ENCODE measurements at regions not wholly inside any gene's neighbourhood (a gene's known extent, or its start where the extent isn't known, plus 50 kb on each side); places are given as distances from the start of the nearest gene placed in this dataset.

DNA sequence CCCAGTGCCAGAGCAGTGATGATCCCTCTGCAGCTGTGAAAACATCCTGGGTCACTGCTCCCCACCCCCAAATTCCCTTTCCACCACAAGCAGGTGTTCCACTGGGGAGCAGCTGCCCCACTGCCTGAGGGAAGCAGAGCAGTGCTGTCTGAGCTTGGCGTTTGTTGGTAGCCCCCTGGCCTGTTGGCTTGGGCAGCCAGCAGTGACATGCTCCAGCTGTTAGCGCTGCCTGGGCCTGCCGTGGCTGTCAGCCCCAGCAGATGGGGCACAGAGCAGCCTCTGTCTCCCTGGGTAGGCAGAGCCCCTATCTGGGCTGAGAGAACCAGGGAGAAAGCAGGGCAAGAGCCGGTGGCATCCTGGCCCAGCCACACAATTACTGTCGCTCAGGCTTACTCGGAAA lies 247.7 kb downstream of the GLI2 start:
- TF ChIP-seq, protein P1, sequence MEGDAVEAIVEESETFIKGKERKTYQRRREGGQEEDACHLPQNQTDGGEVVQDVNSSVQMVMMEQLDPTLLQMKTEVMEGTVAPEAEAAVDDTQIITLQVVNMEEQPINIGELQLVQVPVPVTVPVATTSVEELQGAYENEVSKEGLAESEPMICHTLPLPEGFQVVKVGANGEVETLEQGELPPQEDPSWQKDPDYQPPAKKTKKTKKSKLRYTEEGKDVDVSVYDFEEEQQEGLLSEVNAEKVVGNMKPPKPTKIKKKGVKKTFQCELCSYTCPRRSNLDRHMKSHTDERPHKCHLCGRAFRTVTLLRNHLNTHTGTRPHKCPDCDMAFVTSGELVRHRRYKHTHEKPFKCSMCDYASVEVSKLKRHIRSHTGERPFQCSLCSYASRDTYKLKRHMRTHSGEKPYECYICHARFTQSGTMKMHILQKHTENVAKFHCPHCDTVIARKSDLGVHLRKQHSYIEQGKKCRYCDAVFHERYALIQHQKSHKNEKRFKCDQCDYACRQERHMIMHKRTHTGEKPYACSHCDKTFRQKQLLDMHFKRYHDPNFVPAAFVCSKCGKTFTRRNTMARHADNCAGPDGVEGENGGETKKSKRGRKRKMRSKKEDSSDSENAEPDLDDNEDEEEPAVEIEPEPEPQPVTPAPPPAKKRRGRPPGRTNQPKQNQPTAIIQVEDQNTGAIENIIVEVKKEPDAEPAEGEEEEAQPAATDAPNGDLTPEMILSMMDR (IDR thresholded peaks at IDR 0.05): no peak
- H3K9me3 ChIP-seq (replicated peaks in 1 of 3): no peaks in the 10 kb centered on the region
- no peak overlapping the region for H3K27ac ChIP-seq
- peaks cover 0 to 6% of the 10 kb centered on the region in 2 donors for H3K36me3 ChIP-seq (replicated peaks in 1 of 2)
- H3K27me3 ChIP-seq: no peaks in the 10 kb centered on the region
- intact Hi-C loops (cut with DNase I): no loop called here
- H3K4me3 ChIP-seq: no peak overlapping the region
- no peaks in the 10 kb centered on the region for H3K4me1 ChIP-seq (replicated peaks in 1 of 2)
- no peak for DNase-seq
- 71 to 84% (median 79%) methylated on average over 3 to 6 of the region's 6 CpGs for WGBS, 4 donors

DNA sequence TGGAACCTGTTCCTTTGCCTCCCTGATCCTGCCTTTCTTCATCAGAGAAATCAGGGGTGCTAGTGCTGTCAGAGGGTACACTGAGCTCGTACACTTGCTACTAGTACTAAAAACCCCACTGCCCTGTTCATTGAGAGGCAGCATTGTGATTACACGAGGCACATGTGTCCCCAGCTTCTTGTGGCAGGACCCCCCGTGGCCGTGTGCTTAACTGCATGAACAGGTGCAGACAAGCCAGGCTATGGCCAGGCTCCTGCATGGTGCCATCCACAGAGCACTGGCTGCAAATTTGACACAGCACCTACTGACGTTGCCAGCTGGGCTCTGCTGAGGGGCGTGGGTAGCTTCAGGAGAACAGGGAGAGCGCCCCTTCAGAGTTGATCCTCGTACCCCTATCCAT lies 248.4 kb downstream of the GLI2 start:
- intact Hi-C loops (cut with DNase I): no loop called here
- Histone ChIP-seq H3K4me1 (replicated peaks in 1 of 2) (no peaks in the 10 kb centered on the region), H3K9me3 (replicated peaks in 1 of 3) (no peaks in the 10 kb centered on the region), H3K36me3 (replicated peaks in 1 of 2) (peaks cover 0 to 8% of the 10 kb centered on the region in 2 donors), H3K4me3 (no peak overlapping the region), H3K27ac (no peak overlapping the region), H3K27me3 (no peaks in the 10 kb centered on the region)
- DNase-seq: no peak
- TF ChIP-seq POLR2A (IDR thresholded peaks at IDR 0.05): no peak
- TF ChIP-seq, protein P1 (IDR thresholded peaks at IDR 0.05): no peak
- WGBS, 4 donors: 73 to 90% (median 88%) methylated on average over 3 to 8 of the region's 8 CpGs

DNA sequence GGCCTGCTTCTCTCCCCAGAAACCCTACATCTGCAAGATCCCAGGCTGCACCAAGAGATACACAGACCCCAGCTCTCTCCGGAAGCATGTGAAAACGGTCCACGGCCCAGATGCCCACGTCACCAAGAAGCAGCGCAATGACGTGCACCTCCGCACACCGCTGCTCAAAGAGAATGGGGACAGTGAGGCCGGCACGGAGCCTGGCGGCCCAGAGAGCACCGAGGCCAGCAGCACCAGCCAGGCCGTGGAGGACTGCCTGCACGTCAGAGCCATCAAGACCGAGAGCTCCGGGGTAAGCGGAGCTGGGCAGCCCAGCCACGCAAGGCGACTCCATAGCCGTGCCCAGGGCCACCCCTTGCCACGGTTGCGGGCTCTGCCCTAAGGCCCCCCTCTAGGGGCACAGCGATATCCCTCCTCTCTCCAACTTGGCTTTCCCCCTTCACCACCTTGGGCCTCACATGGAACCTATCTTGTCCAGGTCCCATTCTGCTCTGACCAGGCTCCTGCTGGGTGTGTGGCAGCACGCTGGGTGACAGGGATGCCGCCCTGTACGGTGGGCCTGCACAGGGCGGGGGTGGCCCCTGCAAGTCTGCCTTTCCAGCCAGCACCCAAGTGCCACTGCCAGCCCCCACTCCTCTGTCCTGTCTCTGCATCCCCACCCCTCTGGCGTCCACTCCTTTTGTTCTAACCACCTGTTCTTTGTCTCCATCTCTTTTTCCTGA lies 248.9 kb downstream of the GLI2 start:
- no peaks in the 10 kb centered on the region for H3K4me1 ChIP-seq (replicated peaks in 1 of 2)
- TF ChIP-seq, protein P1 (IDR thresholded peaks at IDR 0.05): no peak
- TF ChIP-seq POLR2A (IDR thresholded peaks at IDR 0.05): no peak
- H3K4me3 ChIP-seq: no peak overlapping the region
- H3K27ac ChIP-seq: no peak overlapping the region
- intact Hi-C loops (cut with DNase I): no loop called here
- WGBS, 4 donors: 93 to 97% (median 96%) methylated on average over 4 to 28 of the region's 28 CpGs
- peaks cover 0 to 12% of the 10 kb centered on the region in 2 donors for H3K36me3 ChIP-seq (replicated peaks in 1 of 2)
- DNase-seq: no peak
- no peaks in the 10 kb centered on the region for H3K27me3 ChIP-seq
- no peaks in the 10 kb centered on the region for H3K9me3 ChIP-seq (replicated peaks in 1 of 3)

DNA sequence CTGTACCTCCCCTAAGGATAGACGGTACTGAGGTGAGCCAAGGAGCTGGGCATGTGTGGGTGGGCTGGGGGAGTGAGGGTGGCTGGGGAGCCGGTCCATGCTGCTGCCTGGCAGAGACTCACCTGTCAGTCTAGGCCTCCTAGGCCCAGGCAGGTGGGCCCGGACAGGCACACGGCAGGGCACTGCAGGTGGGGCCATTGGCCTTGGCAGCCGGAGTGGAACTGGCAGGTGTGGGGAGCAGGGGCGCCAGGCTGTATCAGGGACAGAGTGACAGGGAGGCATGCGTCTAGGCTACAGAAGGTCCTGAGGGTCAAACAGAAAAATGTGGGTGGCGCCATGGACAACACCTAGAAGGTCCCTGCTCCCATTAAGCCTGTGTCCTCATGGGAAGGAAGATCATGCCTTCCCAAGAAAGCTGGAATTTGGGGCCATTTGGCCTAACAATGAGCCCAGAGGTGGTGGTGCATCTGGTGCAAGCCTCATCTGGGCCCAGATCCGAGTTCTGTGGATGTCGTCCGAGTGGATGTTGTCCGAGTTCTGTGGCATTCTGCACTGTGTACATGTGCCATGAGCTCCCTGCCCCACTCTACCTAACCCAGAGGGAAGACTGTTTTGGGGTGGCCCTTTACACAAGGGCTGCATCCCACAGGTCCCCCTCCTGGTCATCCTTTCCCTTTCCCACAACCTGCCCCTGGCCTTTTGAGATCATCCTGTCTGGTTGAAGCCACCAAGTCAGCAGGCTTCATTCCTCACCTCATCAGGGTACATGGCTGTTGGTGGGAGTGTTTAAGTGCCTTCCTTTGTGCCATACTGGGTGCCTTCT lies 249.7 kb downstream of the GLI2 start:
- Histone ChIP-seq H3K4me1 (replicated peaks in 1 of 2) (no peaks in the 10 kb centered on the region), H3K36me3 (replicated peaks in 1 of 2) (peaks cover 0 to 12% of the 10 kb centered on the region in 2 donors), H3K9me3 (replicated peaks in 1 of 3) (no peaks in the 10 kb centered on the region), H3K4me3 (no peak overlapping the region), H3K27ac (no peak overlapping the region), H3K27me3 (no peaks in the 10 kb centered on the region)
- TF ChIP-seq, protein P1 (IDR thresholded peaks at IDR 0.05): no peak
- no peak for TF ChIP-seq POLR2A (IDR thresholded peaks at IDR 0.05)
- intact Hi-C loops (cut with DNase I): no loop called here
- 92 to 95% (median 94%) methylated on average over 12 of the region's 12 CpGs for WGBS, 4 donors
- DNase-seq: no peak
